HUDEP-2 (cell line): ENCODE measurements at regions not wholly inside any gene's neighbourhood (a gene's known extent, or its start where the extent isn't known, plus 50 kb on each side); places are given as distances from the start of the nearest gene placed in this dataset.
"Not testable (repeated sequence)": the region's sequence is repeated elsewhere in the genome, so short reads cannot be mapped to it uniquely, and the experiment has no call there.

Source experiments
- DNase-seq, 76 experiments: peaks; one replicate each; lab custom pipeline; 2025; ENCODE audit not compliant: unreplicated experiment in 76 of 76; lab: John Stamatoyannopoulos, UW

- no peak for DNase-seq
These were observed 881.6 kb upstream of the PIK3C3 start for GRCh38 chr18:41073372-41073954.

- no peak for DNase-seq
These were observed 882.1 kb upstream of the PIK3C3 start for GRCh38 chr18:41072946-41073345.

- DNase-seq: no peak
These were observed 883.2 kb upstream of the PIK3C3 start for GRCh38 chr18:41071826-41072225.

GRCh38 chr18:41069167-41069566, 885.9 kb upstream of the PIK3C3 start:
- no peak for DNase-seq

- no peak for DNase-seq
These were observed 890.1 kb upstream of the PIK3C3 start for GRCh38 chr18:41064916-41065315.

GRCh38 chr18:41060967-41061366, 894.1 kb upstream of the PIK3C3 start:
- DNase-seq: no peak

- DNase-seq: no peak
These were observed 896.0 kb upstream of the PIK3C3 start for GRCh38 chr18:41059126-41059415.

- no peak for DNase-seq
These were observed 896.5 kb upstream of the PIK3C3 start for GRCh38 chr18:41058351-41059125.

- DNase-seq: no peak
These were observed 902.4 kb upstream of the PIK3C3 start for GRCh38 chr18:41052625-41053024.

GRCh38 chr18:41046250-41046649, 908.8 kb upstream of the PIK3C3 start:
- not testable (repeated sequence) for DNase-seq

GRCh38 chr18:41043876-41044275, 911.2 kb upstream of the PIK3C3 start:
- DNase-seq: no peak

GRCh38 chr18:41042866-41043265, 912.2 kb upstream of the PIK3C3 start:
- DNase-seq: no peak

- no peak for DNase-seq
These were observed 917.0 kb upstream of the PIK3C3 start for GRCh38 chr18:41038071-41038470.

- DNase-seq: no peak
These were observed 918.7 kb upstream of the PIK3C3 start for GRCh38 chr18:41036346-41036745.

GRCh38 chr18:41034413-41034812, 920.6 kb upstream of the PIK3C3 start:
- DNase-seq: no peak

GRCh38 chr18:41025666-41026065, 929.4 kb upstream of the PIK3C3 start:
- no peak for DNase-seq

GRCh38 chr18:41024792-41025191, 930.2 kb upstream of the PIK3C3 start:
- DNase-seq: no peak

- no peak for DNase-seq
These were observed 932.5 kb upstream of the PIK3C3 start for GRCh38 chr18:41022484-41022883.

- DNase-seq: no peak
These were observed 933.9 kb upstream of the PIK3C3 start for GRCh38 chr18:41021089-41021488.

- DNase-seq: no peak
These were observed 942.8 kb upstream of the PIK3C3 start for GRCh38 chr18:41012194-41012593.

GRCh38 chr18:41009926-41010325, 945.1 kb upstream of the PIK3C3 start:
- no peak for DNase-seq

GRCh38 chr18:41004324-41004723, 950.7 kb upstream of the PIK3C3 start:
- no peak for DNase-seq

GRCh38 chr18:40995529-40995928, 959.5 kb upstream of the PIK3C3 start:
- no peak for DNase-seq
